ENCODE measurements at regions not wholly inside any gene's neighbourhood (a gene's known extent, or its start where the extent isn't known, plus 50 kb on each side); places are given as distances from the start of the nearest gene placed in this dataset.

DNA sequence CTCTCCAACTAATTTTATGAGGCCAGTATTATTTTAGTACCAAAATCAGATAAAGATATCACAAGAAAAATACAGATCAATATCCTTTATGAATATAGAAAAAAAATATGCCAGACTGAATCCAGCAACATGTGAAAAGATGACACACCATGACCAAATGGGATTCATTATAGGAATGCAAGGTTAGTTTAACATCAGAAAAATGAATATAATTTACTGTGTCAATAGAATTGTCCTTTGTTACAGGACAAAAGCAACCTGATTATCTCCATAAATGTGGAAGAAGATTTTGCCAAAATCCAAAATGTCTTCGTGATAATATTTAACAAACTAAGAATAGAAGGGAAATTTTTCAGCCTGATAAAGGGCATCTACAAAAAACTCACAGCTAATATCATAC is 66.4 kb upstream of the DAB2 start:
- Mint-ChIP-seq H3K27ac (no peak overlapping the region), H3K4me1 (ENCODE audit: low read depth) (no peaks in the 10 kb centered on the region), H3K36me3 (ENCODE audit: insufficient read depth in 2 of 2) (peaks cover 2 to 3% of the 10 kb centered on the region in 2 donors), H3K9me3 (peaks cover 0 to 3% of the 10 kb centered on the region in 2 donors), H3K4me3 (no peak overlapping the region), H3K27me3 (ENCODE audit: low read depth) (peaks cover 4% of the 10 kb centered on the region)
- DNase-seq: no peak
- ATAC-seq (replicated peaks in 1 of 2): no peak

DNA sequence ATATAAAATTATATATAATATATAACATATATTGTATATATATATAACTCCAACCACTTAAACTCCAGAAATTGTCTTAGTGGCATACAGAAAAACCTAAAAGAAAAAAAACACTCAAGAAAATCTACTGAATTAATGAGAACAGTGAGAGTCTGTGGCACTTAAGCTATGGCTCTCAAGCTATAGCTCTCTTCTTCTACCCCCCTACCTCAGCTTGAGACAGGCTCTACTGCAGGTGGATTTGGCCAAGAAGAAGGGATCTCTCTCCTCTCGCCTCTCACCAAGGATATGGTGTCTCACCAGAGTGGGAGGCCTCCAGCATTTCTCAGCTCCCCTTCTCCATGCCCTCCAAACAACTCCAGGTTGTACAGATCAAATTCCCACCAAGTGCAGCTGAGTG is 64.5 kb upstream of the DAB2 start:
- DNase-seq (no peak), ATAC-seq (replicated peaks in 1 of 2) (peak in 1 of 2 donors; percentile 68)
- no peaks in the 10 kb centered on the region for H3K4me1 Mint-ChIP-seq (ENCODE audit: low read depth)
- no peak overlapping the region for H3K4me3 Mint-ChIP-seq
- H3K27me3 Mint-ChIP-seq (ENCODE audit: low read depth): peaks cover 4% of the 10 kb centered on the region
- no peak overlapping the region for H3K27ac Mint-ChIP-seq
- H3K9me3 Mint-ChIP-seq: peaks cover 0 to 3% of the 10 kb centered on the region in 2 donors
- H3K36me3 Mint-ChIP-seq (ENCODE audit: insufficient read depth in 2 of 2): peaks cover 2 to 3% of the 10 kb centered on the region in 2 donors

GRCh38 chr5:39486790-39487189 is 62.0 kb upstream of the DAB2 start:
- no peak for ATAC-seq (replicated peaks in 1 of 2)
- Mint-ChIP-seq H3K9me3 (peaks cover 0 to 3% of the 10 kb centered on the region in 2 donors), H3K4me3 (no peak overlapping the region), H3K36me3 (ENCODE audit: insufficient read depth in 2 of 2) (peaks cover 2 to 3% of the 10 kb centered on the region in 2 donors), H3K4me1 (ENCODE audit: low read depth) (no peaks in the 10 kb centered on the region), H3K27me3 (ENCODE audit: low read depth) (no peaks in the 10 kb centered on the region), H3K27ac (no peak overlapping the region)
- no peak for DNase-seq

- H3K27me3 Mint-ChIP-seq (ENCODE audit: low read depth): no peaks in the 10 kb centered on the region
- ATAC-seq (replicated peaks in 1 of 2): no peak
Measured at GRCh38 chr5:39486361-39486760, 61.6 kb upstream of the DAB2 start.

GRCh38 chr5:39485079-39485478 is 60.3 kb upstream of the DAB2 start:
- Mint-ChIP-seq H3K9me3 (peaks cover 0 to 3% of the 10 kb centered on the region in 2 donors), H3K4me3 (no peak overlapping the region), H3K27me3 (ENCODE audit: low read depth) (no peaks in the 10 kb centered on the region), H3K27ac (no peak overlapping the region), H3K36me3 (ENCODE audit: insufficient read depth in 2 of 2) (peaks cover 0 to 3% of the 10 kb centered on the region in 2 donors), H3K4me1 (ENCODE audit: low read depth) (no peaks in the 10 kb centered on the region)
- ATAC-seq (replicated peaks in 1 of 2) (no peak), DNase-seq (no peak)

More at GRCh38 chr5:39486361-39486760, 61.6 kb upstream of the DAB2 start:
- Mint-ChIP-seq H3K4me1 (ENCODE audit: low read depth) (no peaks in the 10 kb centered on the region), H3K4me3 (no peak overlapping the region), H3K9me3 (peaks cover 0 to 3% of the 10 kb centered on the region in 2 donors), H3K36me3 (ENCODE audit: insufficient read depth in 2 of 2) (peaks cover 2 to 3% of the 10 kb centered on the region in 2 donors), H3K27ac (no peak overlapping the region)
- no peak for DNase-seq

GRCh38 chr5:39484673-39485072 is 59.9 kb upstream of the DAB2 start:
- Mint-ChIP-seq H3K27me3 (ENCODE audit: low read depth) (no peaks in the 10 kb centered on the region), H3K36me3 (ENCODE audit: insufficient read depth in 2 of 2) (peaks cover 0 to under 1% of the 10 kb centered on the region in 2 donors), H3K4me3 (no peak overlapping the region), H3K9me3 (peaks cover 0 to under 1% of the 10 kb centered on the region in 2 donors), H3K4me1 (ENCODE audit: low read depth) (no peaks in the 10 kb centered on the region), H3K27ac (no peak overlapping the region)
- DNase-seq: no peak
- ATAC-seq (replicated peaks in 1 of 2): no peak

GRCh38 chr5:39482098-39482497 is 57.3 kb upstream of the DAB2 start:
- Mint-ChIP-seq H3K4me3 (no peak overlapping the region), H3K27me3 (ENCODE audit: low read depth) (no peaks in the 10 kb centered on the region), H3K4me1 (ENCODE audit: low read depth) (no peaks in the 10 kb centered on the region), H3K9me3 (no peaks in the 10 kb centered on the region), H3K27ac (no peak overlapping the region), H3K36me3 (ENCODE audit: insufficient read depth in 2 of 2) (no peaks in the 10 kb centered on the region)
- DNase-seq: no peak
- no peak for ATAC-seq (replicated peaks in 1 of 2)

DNA sequence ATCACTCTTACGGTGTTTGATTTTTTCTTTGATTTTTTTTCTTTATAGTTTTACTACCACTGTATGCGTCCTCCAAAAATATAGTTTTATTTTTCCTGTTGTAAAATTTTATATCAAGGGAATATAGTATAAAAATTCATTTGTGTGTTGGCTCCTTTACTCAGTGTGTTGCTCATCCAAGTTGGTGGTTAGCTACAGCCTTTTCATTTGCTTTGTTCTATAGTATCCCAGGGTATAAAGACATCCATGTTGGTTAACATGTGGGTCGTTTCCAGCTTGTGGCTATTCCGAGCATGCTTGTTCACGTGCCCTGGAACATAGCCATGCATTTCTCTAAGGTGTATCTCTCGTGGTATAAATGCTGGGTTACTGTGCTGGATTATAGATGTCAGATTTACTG is 54.8 kb upstream of the DAB2 start:
- H3K4me1 Mint-ChIP-seq (ENCODE audit: low read depth): no peaks in the 10 kb centered on the region
- H3K36me3 Mint-ChIP-seq (ENCODE audit: insufficient read depth in 2 of 2): no peaks in the 10 kb centered on the region
- H3K27ac Mint-ChIP-seq: no peak overlapping the region
- DNase-seq (no peak), ATAC-seq (replicated peaks in 1 of 2) (no peak)
- no peaks in the 10 kb centered on the region for H3K27me3 Mint-ChIP-seq (ENCODE audit: low read depth)
- no peaks in the 10 kb centered on the region for H3K9me3 Mint-ChIP-seq
- no peak overlapping the region for H3K4me3 Mint-ChIP-seq

DNA sequence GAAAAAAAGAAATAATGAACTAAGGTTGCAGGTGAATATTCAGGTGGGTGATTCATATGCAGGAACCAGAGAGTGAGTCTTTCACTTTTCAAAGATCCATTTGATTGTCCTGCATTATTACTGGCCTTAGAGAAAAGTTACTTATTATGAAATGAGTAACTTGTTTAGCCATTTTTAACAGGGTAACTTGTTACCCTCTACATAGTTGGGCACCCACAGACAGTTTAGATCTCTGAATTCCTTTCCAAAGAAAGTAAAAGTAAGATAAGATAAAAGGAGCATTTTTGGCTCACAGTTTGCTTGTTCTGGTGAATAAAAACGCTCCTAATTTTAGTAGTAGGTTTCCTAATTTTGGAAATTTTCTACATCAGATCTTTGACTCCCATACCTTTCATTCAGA is 54.1 kb upstream of the DAB2 start:
- no peak overlapping the region for H3K4me3 Mint-ChIP-seq
- no peaks in the 10 kb centered on the region for H3K9me3 Mint-ChIP-seq
- no peaks in the 10 kb centered on the region for H3K36me3 Mint-ChIP-seq (ENCODE audit: insufficient read depth in 2 of 2)
- H3K27ac Mint-ChIP-seq: no peak overlapping the region
- no peaks in the 10 kb centered on the region for H3K4me1 Mint-ChIP-seq (ENCODE audit: low read depth)
- ATAC-seq (replicated peaks in 1 of 2): no peak
- H3K27me3 Mint-ChIP-seq (ENCODE audit: low read depth): no peaks in the 10 kb centered on the region
- DNase-seq: no peak

DNA sequence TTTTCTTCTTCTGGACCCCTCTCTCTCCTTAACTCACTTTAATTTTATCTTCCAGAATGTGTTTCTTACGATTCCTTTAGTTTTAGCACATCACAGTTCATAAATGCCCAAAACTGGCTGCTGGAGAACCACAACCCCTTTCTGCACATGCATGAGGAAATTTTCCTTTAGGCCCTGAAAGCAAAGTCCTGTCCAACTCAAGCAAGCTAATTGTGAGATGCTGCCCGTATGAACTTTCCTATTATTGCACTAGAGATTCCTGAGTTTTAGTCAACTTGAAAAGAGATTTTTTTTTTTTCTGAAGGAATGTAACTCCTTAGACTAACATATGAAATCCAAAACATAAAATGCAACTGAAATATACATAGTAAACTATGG is 52.1 kb upstream of the DAB2 start:
- Mint-ChIP-seq H3K27ac (no peak overlapping the region), H3K4me1 (ENCODE audit: low read depth) (no peaks in the 10 kb centered on the region), H3K9me3 (no peaks in the 10 kb centered on the region), H3K36me3 (ENCODE audit: insufficient read depth in 2 of 2) (no peaks in the 10 kb centered on the region), H3K27me3 (ENCODE audit: low read depth) (peaks cover 2% of the 10 kb centered on the region), H3K4me3 (no peak overlapping the region)
- ATAC-seq (replicated peaks in 1 of 2) (no peak), DNase-seq (no peak)

GRCh38 chr5:39475881-39476842 is 51.4 kb upstream of the DAB2 start:
- Mint-ChIP-seq H3K4me1 (ENCODE audit: low read depth) (no peaks in the 10 kb centered on the region), H3K27ac (no peak overlapping the region), H3K4me3 (no peak overlapping the region), H3K9me3 (no peaks in the 10 kb centered on the region), H3K27me3 (ENCODE audit: low read depth) (peaks cover 9% of the 10 kb centered on the region), H3K36me3 (ENCODE audit: insufficient read depth in 2 of 2) (no peaks in the 10 kb centered on the region)
- ATAC-seq (replicated peaks in 1 of 2): no peak
- no peak for DNase-seq

DNA sequence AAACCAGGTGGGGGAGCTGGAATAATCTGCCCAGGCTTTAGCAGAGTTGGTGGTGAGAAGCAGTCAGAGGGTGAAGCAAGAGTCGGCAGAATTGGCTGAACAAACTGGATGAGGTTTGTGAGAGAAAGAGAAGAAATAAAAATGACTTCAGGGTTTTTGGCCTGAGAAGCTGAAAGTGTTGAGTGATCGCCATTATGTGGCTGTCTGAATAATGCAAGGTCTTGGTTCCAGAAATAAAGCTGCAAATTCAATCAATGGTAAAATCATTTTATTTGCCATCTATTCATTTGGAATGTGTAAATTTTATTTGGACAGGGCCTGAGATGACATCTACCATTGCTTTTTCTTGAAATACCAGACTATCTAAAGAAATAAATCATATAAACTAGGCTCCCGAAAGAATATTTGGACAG is 50.4 kb upstream of the DAB2 start:
- Mint-ChIP-seq H3K27ac (no peak overlapping the region), H3K4me1 (ENCODE audit: low read depth) (no peaks in the 10 kb centered on the region), H3K27me3 (ENCODE audit: low read depth) (peaks cover 9% of the 10 kb centered on the region), H3K36me3 (ENCODE audit: insufficient read depth in 2 of 2) (no peaks in the 10 kb centered on the region), H3K9me3 (no peaks in the 10 kb centered on the region), H3K4me3 (no peak overlapping the region)
- no peak for DNase-seq
- ATAC-seq (replicated peaks in 1 of 2): no peak

All from activated T-cell treated with anti-CD3 and anti-CD28 coated beads, Interleukin-2, amount 50 U/mL, for 72 hours (primary cell).